ENCODE measurements at regions not wholly inside any gene's neighbourhood (a gene's known extent, or its start where the extent isn't known, plus 50 kb on each side); places are given as distances from the start of the nearest gene placed in this dataset.

GRCh38 chrX:10974920-10975319, 136.2 kb upstream of the HCCS start:
- TF ChIP-seq CTCF (IDR thresholded peaks at IDR 0.05) = no peak
- TF ChIP-seq SIN3A (IDR thresholded peaks at IDR 0.05; ENCODE audit: borderline replicate concordance, insufficient read depth, low read depth, low read length) = no peak
- TF ChIP-seq REST (IDR thresholded peaks at IDR 0.05; ENCODE audit: insufficient read depth in 1 of 2, low read depth in 2 of 2, low read length in 1 of 2) = no peak

All from Panc1 (cell line).